BE2C (cell line): ENCODE measurements at regions not wholly inside any gene's neighbourhood (a gene's known extent, or its start where the extent isn't known, plus 50 kb on each side); places are given as distances from the start of the nearest gene placed in this dataset.

ENCODE experiments used
- DNase-seq: peaks from one replicate; pipeline ENCODE4 v3.0.0-alpha.2; 2020
- H3K27me3 ChIP-seq: fragments of 250-450 bp; sonication (Bioruptor Pico); 2 replicates; pipeline ENCODE4 v1.5.1; 2020; ENCODE audit warnings: mild to moderate bottlenecking
- H3K36me3 ChIP-seq: fragments of 250-450 bp; sonication (Bioruptor Pico); 2 replicates; pipeline ENCODE4 v1.5.1; 2020; ENCODE audit warnings: mild to moderate bottlenecking
- H3K4me1 ChIP-seq: fragments of 250-450 bp; sonication (Bioruptor Pico); 2 replicates; pipeline ENCODE4 v1.5.1; 2020
- H3K4me3 ChIP-seq: 2 replicates; pipeline ENCODE4 v1.5.1; 2011; ENCODE audit warnings: low read depth, low read length
- H3K9me3 ChIP-seq: fragments of 250-450 bp; sonication (Bioruptor Pico); 2 replicates; pipeline ENCODE4 v1.5.1; 2020
- TF ChIP-seq, protein P1 (sequence below): IDR thresholded peaks from 2 replicates; pipeline ENCODE4 v1.5.1; 2012; ENCODE audit warnings: mild to moderate bottlenecking, low read depth, low read length

- no peak for DNase-seq
- no peaks in the 10 kb centered on the region for H3K27me3 ChIP-seq
- TF ChIP-seq, protein P1, sequence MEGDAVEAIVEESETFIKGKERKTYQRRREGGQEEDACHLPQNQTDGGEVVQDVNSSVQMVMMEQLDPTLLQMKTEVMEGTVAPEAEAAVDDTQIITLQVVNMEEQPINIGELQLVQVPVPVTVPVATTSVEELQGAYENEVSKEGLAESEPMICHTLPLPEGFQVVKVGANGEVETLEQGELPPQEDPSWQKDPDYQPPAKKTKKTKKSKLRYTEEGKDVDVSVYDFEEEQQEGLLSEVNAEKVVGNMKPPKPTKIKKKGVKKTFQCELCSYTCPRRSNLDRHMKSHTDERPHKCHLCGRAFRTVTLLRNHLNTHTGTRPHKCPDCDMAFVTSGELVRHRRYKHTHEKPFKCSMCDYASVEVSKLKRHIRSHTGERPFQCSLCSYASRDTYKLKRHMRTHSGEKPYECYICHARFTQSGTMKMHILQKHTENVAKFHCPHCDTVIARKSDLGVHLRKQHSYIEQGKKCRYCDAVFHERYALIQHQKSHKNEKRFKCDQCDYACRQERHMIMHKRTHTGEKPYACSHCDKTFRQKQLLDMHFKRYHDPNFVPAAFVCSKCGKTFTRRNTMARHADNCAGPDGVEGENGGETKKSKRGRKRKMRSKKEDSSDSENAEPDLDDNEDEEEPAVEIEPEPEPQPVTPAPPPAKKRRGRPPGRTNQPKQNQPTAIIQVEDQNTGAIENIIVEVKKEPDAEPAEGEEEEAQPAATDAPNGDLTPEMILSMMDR: no peak
- H3K36me3 ChIP-seq: no peaks in the 10 kb centered on the region
- H3K4me1 ChIP-seq: peaks cover 18% of the 10 kb centered on the region
- no peak overlapping the region for H3K4me3 ChIP-seq
- H3K9me3 ChIP-seq: no peaks in the 10 kb centered on the region
Measured at GRCh38 chr1:168472223-168472622, 71.6 kb downstream of the XCL2 start.

GRCh38 chr1:168470901-168471431 is 72.8 kb downstream of the XCL2 start:
- TF ChIP-seq, protein P1: no peak
- Histone ChIP-seq H3K4me3 (no peak overlapping the region), H3K27me3 (no peaks in the 10 kb centered on the region), H3K36me3 (no peaks in the 10 kb centered on the region), H3K4me1 (peaks cover 25% of the 10 kb centered on the region), H3K9me3 (no peaks in the 10 kb centered on the region)
- DNase-seq: peak; percentile 13

GRCh38 chr1:168469690-168470089 is 74.1 kb downstream of the XCL2 start:
- H3K9me3 ChIP-seq: no peaks in the 10 kb centered on the region
- H3K4me3 ChIP-seq: no peak overlapping the region
- no peaks in the 10 kb centered on the region for H3K27me3 ChIP-seq
- no peaks in the 10 kb centered on the region for H3K36me3 ChIP-seq
- DNase-seq: peak; percentile 90
- TF ChIP-seq, protein P1: no peak
- H3K4me1 ChIP-seq: peaks cover 29% of the 10 kb centered on the region

- DNase-seq: no peak
Measured at GRCh38 chr1:168468822-168469221, 75.0 kb downstream of the XCL2 start.

DNA sequence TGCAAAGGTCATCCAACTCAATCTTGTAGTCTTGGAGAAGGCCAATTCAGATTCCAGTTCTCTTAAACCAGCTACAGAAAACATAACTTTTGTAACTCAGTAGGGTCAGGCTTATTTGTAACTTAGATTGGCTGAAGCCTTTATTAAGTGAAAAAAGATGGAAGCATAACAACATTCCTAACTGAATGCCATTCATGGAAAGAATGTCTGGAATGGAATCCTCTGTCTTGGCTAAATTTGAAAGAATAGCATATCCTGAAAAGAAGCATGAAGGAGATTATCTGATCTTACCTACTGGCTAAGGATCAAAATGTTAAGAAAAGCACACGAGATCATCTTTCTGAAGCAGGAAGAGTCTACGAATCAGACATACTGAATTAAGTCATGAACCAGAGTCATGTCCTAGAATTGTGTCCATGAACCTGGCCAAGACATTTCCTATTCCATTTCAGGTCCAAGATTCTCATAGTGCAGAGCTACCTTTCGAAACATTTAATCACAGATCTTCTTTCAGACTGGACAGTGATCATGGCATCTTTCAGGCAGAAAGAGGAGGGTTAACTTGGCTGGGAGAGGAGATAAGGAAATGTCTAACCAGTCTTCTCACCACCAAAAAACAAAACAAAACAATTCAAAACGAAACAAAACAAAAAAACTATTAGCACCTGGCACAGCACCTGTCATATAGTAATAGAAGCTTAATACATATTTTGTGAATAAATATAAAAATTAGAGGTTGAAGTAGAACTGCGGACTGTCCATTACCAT is 75.6 kb downstream of the XCL2 start:
- peaks cover 29% of the 10 kb centered on the region for H3K4me1 ChIP-seq
- H3K36me3 ChIP-seq: no peaks in the 10 kb centered on the region
- H3K9me3 ChIP-seq: no peaks in the 10 kb centered on the region
- no peak for DNase-seq
- no peaks in the 10 kb centered on the region for H3K27me3 ChIP-seq
- no peak overlapping the region for H3K4me3 ChIP-seq
- TF ChIP-seq, protein P1: no peak

More at GRCh38 chr1:168468822-168469221, 75.0 kb downstream of the XCL2 start:
- no peaks in the 10 kb centered on the region for H3K36me3 ChIP-seq
- no peak overlapping the region for H3K4me3 ChIP-seq
- peaks cover 29% of the 10 kb centered on the region for H3K4me1 ChIP-seq
- no peaks in the 10 kb centered on the region for H3K9me3 ChIP-seq
- no peaks in the 10 kb centered on the region for H3K27me3 ChIP-seq
- TF ChIP-seq, protein P1: no peak

GRCh38 chr1:168467452-168467851 is 76.3 kb downstream of the XCL2 start:
- no peak overlapping the region for H3K4me3 ChIP-seq
- no peaks in the 10 kb centered on the region for H3K27me3 ChIP-seq
- TF ChIP-seq, protein P1: no peak
- H3K36me3 ChIP-seq: no peaks in the 10 kb centered on the region
- no peaks in the 10 kb centered on the region for H3K9me3 ChIP-seq
- peaks cover 29% of the 10 kb centered on the region for H3K4me1 ChIP-seq
- DNase-seq: no peak
